SK-N-SH (cell line): ENCODE measurements at regions not wholly inside any gene's neighbourhood (a gene's known extent, or its start where the extent isn't known, plus 50 kb on each side); places are given as distances from the start of the nearest gene placed in this dataset.

Experiments
- CHD2 ChIP-seq: fragments of 150-350 bp; IDR thresholded peaks from 2 replicates; pipeline ENCODE4 v1.6.1; 2018; ENCODE audit warnings: low read length; ENCODE audit not compliant: partially characterized antibody
- EP300 ChIP-seq, 2 experiments: IDR thresholded peaks; 2 replicates each; pipeline versions ENCODE4 v1.4.0 to v1.6.1; 2012; ENCODE audit warnings: borderline replicate concordance in 1 of 2, low read depth in 1 of 2, low read length in 1 of 2
- EZH2phosphoT487 ChIP-seq: fragments of 200-600 bp; sonication (generic); IDR thresholded peaks from 2 replicates; pipeline ENCODE4 v1.6.1; 2017; ENCODE audit warnings: low read depth, mixed run types, mild to moderate bottlenecking, antibody characterized with exemption, moderate library complexity, borderline replicate concordance
- FOXJ3 ChIP-seq: sonication (generic); formaldehyde crosslinking; IDR thresholded peaks from 2 replicates; pipeline ENCODE4 v1.5.1; 2020; ENCODE audit warnings: mild to moderate bottlenecking, missing genetic modification reagents
- FOXM1 ChIP-seq: IDR thresholded peaks from 2 replicates; pipeline ENCODE4 v1.4.0; 2012; ENCODE audit warnings: low read depth, mild to moderate bottlenecking
- GABPA ChIP-seq: IDR thresholded peaks from 2 replicates; pipeline ENCODE4 v1.4.0; 2012; ENCODE audit warnings: low read depth, mild to moderate bottlenecking
- POLR2AphosphoS5 ChIP-seq: IDR thresholded peaks from 2 replicates; pipeline ENCODE4 v1.6.1; 2012; ENCODE audit warnings: low read depth, low read length
- RAD21 ChIP-seq: IDR thresholded peaks from 2 replicates; pipeline ENCODE4 v1.6.1; 2012; ENCODE audit warnings: mild to moderate bottlenecking, low read length
- REST ChIP-seq: IDR thresholded peaks from 2 replicates; pipeline ENCODE4 v1.6.1; 2012; ENCODE audit warnings: mild to moderate bottlenecking, low read depth, low read length, moderate library complexity
- SIN3A ChIP-seq: IDR thresholded peaks from 2 replicates; pipeline ENCODE4 v1.6.1; 2012; ENCODE audit warnings: low read depth, mild to moderate bottlenecking, low read length, moderate library complexity, borderline replicate concordance
- TF ChIP-seq, protein P1 (sequence below): fragments of 200-600 bp; sonication (generic); IDR thresholded peaks from 2 replicates; pipeline ENCODE4 v1.6.1; 2017; ENCODE audit warnings: antibody characterized with exemption, mild to moderate bottlenecking, moderate library complexity

GRCh38 chr1:182189535-182190066 is 128.1 kb upstream of the ZNF648 start:
- TF ChIP-seq, protein P1, sequence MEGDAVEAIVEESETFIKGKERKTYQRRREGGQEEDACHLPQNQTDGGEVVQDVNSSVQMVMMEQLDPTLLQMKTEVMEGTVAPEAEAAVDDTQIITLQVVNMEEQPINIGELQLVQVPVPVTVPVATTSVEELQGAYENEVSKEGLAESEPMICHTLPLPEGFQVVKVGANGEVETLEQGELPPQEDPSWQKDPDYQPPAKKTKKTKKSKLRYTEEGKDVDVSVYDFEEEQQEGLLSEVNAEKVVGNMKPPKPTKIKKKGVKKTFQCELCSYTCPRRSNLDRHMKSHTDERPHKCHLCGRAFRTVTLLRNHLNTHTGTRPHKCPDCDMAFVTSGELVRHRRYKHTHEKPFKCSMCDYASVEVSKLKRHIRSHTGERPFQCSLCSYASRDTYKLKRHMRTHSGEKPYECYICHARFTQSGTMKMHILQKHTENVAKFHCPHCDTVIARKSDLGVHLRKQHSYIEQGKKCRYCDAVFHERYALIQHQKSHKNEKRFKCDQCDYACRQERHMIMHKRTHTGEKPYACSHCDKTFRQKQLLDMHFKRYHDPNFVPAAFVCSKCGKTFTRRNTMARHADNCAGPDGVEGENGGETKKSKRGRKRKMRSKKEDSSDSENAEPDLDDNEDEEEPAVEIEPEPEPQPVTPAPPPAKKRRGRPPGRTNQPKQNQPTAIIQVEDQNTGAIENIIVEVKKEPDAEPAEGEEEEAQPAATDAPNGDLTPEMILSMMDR: no peak
- TF ChIP-seq FOXM1 (no peak), GABPA (no peak), RAD21 (no peak), REST (no peak), EZH2phosphoT487 (no peak), SIN3A (no peak), CHD2 (no peak), FOXJ3 (no peak), POLR2AphosphoS5 (no peak), EP300 (IDR thresholded peaks at IDR 0.05; ENCODE audit: borderline replicate concordance in 1 of 2, low read depth in 1 of 2, low read length in 1 of 2) (no peak)
